ENCODE measurements at regions not wholly inside any gene's neighbourhood (a gene's known extent, or its start where the extent isn't known, plus 50 kb on each side); places are given as distances from the start of the nearest gene placed in this dataset.

- no peak overlapping the region for H3K27ac ChIP-seq (ENCODE audit: extremely low read length, insufficient read depth, low read length)
- ChIA-PET CTCF (ENCODE audit: low intra/inter-chr PET ratio, low total read pairs) (no interaction called here), POLR2A (no interaction called here)
- no peak for ATAC-seq
- TF ChIP-seq ZNF143 (CRISPR knock-in tag; IDR thresholded peaks at IDR 0.05) (no peak), SSRP1 (CRISPR knock-in tag; IDR thresholded peaks at IDR 0.05) (no peak)
- no peaks in the 10 kb centered on the region for H4K20me1 ChIP-seq (ENCODE audit: insufficient read depth, low read length)
- no peaks in the 10 kb centered on the region for H3K79me2 ChIP-seq (ENCODE audit: insufficient read depth, low read length)
- H3K4me1 ChIP-seq (ENCODE audit: insufficient read depth, low read length) = no peaks in the 10 kb centered on the region
- no peak overlapping the region for H3K4me3 ChIP-seq (replicated peaks in 1 of 3; ENCODE audit: insufficient read depth in 1 of 3, low read depth in 2 of 3, low read length in 3 of 3)
- BruUV-seq (replicated peaks) = no TSS peak
- 0% methylated on average over 2 of the region's 2 CpGs for WGBS (ENCODE audit: low lambda C conversion rate)
- in situ Hi-C loops (cut with HindIII; ENCODE audit: extremely low pct_ligation_motif_present, low pct_unique_long_range_greater_than_20kb) (no loop called here), intact Hi-C loops (cut with micrococcal nuclease; ENCODE audit: unreplicated experiment) (no loop called here)
- H2AFZ ChIP-seq (ENCODE audit: low read length) = no peak overlapping the region
- H3K4me2 ChIP-seq (ENCODE audit: low read depth, low read length) = no peak overlapping the region
- no peaks in the 10 kb centered on the region for H3K36me3 ChIP-seq (replicated peaks in 1 of 2; ENCODE audit: control insufficient read depth in 1 of 2, insufficient read depth in 2 of 2, low read length in 2 of 2)
- no peak overlapping the region for H3K9ac ChIP-seq (ENCODE audit: insufficient read depth, low read depth, low read length)
- DNase-seq (ENCODE audit: low spot score) = no peak
- H3K9me3 ChIP-seq (ENCODE audit: low read length) = no peaks in the 10 kb centered on the region
- FAIRE-seq = no peak
- no peaks in the 10 kb centered on the region for H3K27me3 ChIP-seq (ENCODE audit: control insufficient read depth in 1 of 2, insufficient read depth in 2 of 2, low read length in 2 of 2)
These were observed 76.6 kb upstream of the STXBP5 start for GRCh38 chr6:147127587-147127986.

GRCh38 chr6:147128056-147128455 is 76.2 kb upstream of the STXBP5 start:
- DNase-seq (ENCODE audit: low spot score) = no peak
- Histone ChIP-seq H3K9me3 (ENCODE audit: low read length) (no peaks in the 10 kb centered on the region), H3K4me3 (replicated peaks in 1 of 3; ENCODE audit: insufficient read depth in 1 of 3, low read depth in 2 of 3, low read length in 3 of 3) (no peak overlapping the region), H4K20me1 (ENCODE audit: insufficient read depth, low read length) (no peaks in the 10 kb centered on the region), H3K27ac (ENCODE audit: extremely low read length, insufficient read depth, low read length) (no peak overlapping the region), H3K27me3 (ENCODE audit: control insufficient read depth in 1 of 2, insufficient read depth in 2 of 2, low read length in 2 of 2) (no peaks in the 10 kb centered on the region), H3K79me2 (ENCODE audit: insufficient read depth, low read length) (no peaks in the 10 kb centered on the region), H3K4me1 (ENCODE audit: insufficient read depth, low read length) (no peaks in the 10 kb centered on the region), H3K4me2 (ENCODE audit: low read depth, low read length) (no peak overlapping the region), H2AFZ (ENCODE audit: low read length) (no peak overlapping the region), H3K36me3 (replicated peaks in 1 of 2; ENCODE audit: control insufficient read depth in 1 of 2, insufficient read depth in 2 of 2, low read length in 2 of 2) (no peaks in the 10 kb centered on the region), H3K9ac (ENCODE audit: insufficient read depth, low read depth, low read length) (no peak overlapping the region)
- in situ Hi-C loops (cut with HindIII; ENCODE audit: extremely low pct_ligation_motif_present, low pct_unique_long_range_greater_than_20kb) = no loop called here
- POLR2A ChIA-PET = no interaction called here
- WGBS (ENCODE audit: low lambda C conversion rate) = 34% methylated on average over 2 of the region's 2 CpGs
- intact Hi-C loops (cut with micrococcal nuclease; ENCODE audit: unreplicated experiment) = no loop called here
- FAIRE-seq = no peak
- no TSS peak for BruUV-seq (replicated peaks)
- ATAC-seq = no peak
- CTCF ChIA-PET (ENCODE audit: low intra/inter-chr PET ratio, low total read pairs) = no interaction called here
- TF ChIP-seq SAP130 (CRISPR knock-in tag; IDR thresholded peaks at IDR 0.05; ENCODE audit: low read depth) (no peak), NR2F2 (IDR thresholded peaks at IDR 0.05; ENCODE audit: borderline replicate concordance, low read depth) (no peak), FOSL2 (CRISPR knock-in tag; IDR thresholded peaks at IDR 0.05) (no peak), PCBP1 (IDR thresholded peaks at IDR 0.05; ENCODE audit: borderline replicate concordance, low read depth, low read length) (no peak), ZNF749 (CRISPR knock-in tag; IDR thresholded peaks at IDR 0.05; ENCODE audit: borderline replicate concordance) (no peak), ZNF24 (IDR thresholded peaks at IDR 0.05) (no peak), MNT (IDR thresholded peaks at IDR 0.05) (no peak), ZNF891 (CRISPR knock-in tag; IDR thresholded peaks at IDR 0.05) (no peak), PTBP1 (IDR thresholded peaks at IDR 0.05; ENCODE audit: low read depth, low read length, poor library complexity, severe bottlenecking) (no peak), ELF1 (CRISPR knock-in tag; IDR thresholded peaks at IDR 0.05) (no peak), ZNF574 (CRISPR knock-in tag; IDR thresholded peaks at IDR 0.05) (no peak), FOXA1 (IDR thresholded peaks at IDR 0.05) (no peak), FOXA1 (CRISPR knock-in tag; IDR thresholded peaks at IDR 0.05) (no peak), RCOR2 (CRISPR knock-in tag; IDR thresholded peaks at IDR 0.05) (no peak), CENPT (CRISPR knock-in tag; IDR thresholded peaks at IDR 0.05; ENCODE audit: low read depth) (no peak), CREBL2 (CRISPR knock-in tag; IDR thresholded peaks at IDR 0.05; ENCODE audit: borderline replicate concordance) (no peak), ZBTB7A (CRISPR knock-in tag; IDR thresholded peaks at IDR 0.05) (no peak)
